Gastrocnemius medialis (tissue), 4 donors: ENCODE measurements at regions not wholly inside any gene's neighbourhood (a gene's known extent, or its start where the extent isn't known, plus 50 kb on each side); places are given as distances from the start of the nearest gene placed in this dataset.

Source experiments
- ATAC-seq, 2 donors: fragments of 150-250 bp; one replicate each; pipeline ENCODE4 v1.9.1; 2016
- DNase-seq, 2 donors: peaks; one replicate each; pipeline ENCODE4 v3.0.0-alpha.2; 2019
- H3K27ac ChIP-seq, 4 donors: fragments of 200-600 bp; sonication (generic); 1 replicate in 1 of 4; 2 replicates in 3 of 4; pipeline ENCODE4 v1.5.1; 2016 to 2018; ENCODE audit warnings: mild to moderate bottlenecking in 2 of 4, moderate library complexity in 1 of 4
- H3K27me3 ChIP-seq, 3 donors: fragments of 200-600 bp; sonication (generic) in 2 of 3; 1 replicate in 1 of 3; 2 replicates in 2 of 3; pipeline versions ENCODE4 v1.5.1 to v1.6.0; 2016 to 2019; ENCODE audit warnings: mild to moderate bottlenecking in 1 of 3, moderate library complexity in 1 of 3
- H3K36me3 ChIP-seq, 2 donors: fragments of 200-600 bp; sonication (generic) in 1 of 2; one replicate each; pipeline ENCODE4 v1.5.1; 2017 to 2018
- H3K4me1 ChIP-seq, 2 donors: fragments of 200-600 bp; sonication (generic) in 1 of 2; one replicate each; pipeline ENCODE4 v1.5.1; 2016 to 2017; ENCODE audit warnings: mild to moderate bottlenecking in 2 of 2
- H3K4me3 ChIP-seq, 4 donors: fragments of 200-600 bp; sonication (generic) in 3 of 4; 1 replicate in 1 of 4; 2 replicates in 3 of 4; pipeline ENCODE4 v1.5.1; 2016 to 2019; ENCODE audit warnings: mild to moderate bottlenecking in 2 of 4
- H3K9me3 ChIP-seq, 3 donors: fragments of 200-600 bp; sonication (generic) in 2 of 3; 1 replicate in 1 of 3; 2 replicates in 2 of 3; pipeline ENCODE4 v1.5.1; 2016 to 2019
- CTCF ChIP-seq, 5 experiments: fragments of 450-650 bp in 3 of 5; fragments of 200-600 bp in 2 of 5; sonication (generic) in 2 of 5; IDR thresholded peaks in 4 of 5; conservative IDR thresholded peaks in 1 of 5; 1 replicate in 4 of 5; 2 replicates in 1 of 5; pipeline ENCODE4 v1.5.1; 2016 to 2019; ENCODE audit warnings: antibody characterized with exemption in 5 of 5, mild to moderate bottlenecking in 3 of 5, moderate library complexity in 3 of 5
- POLR2A ChIP-seq, 2 donors: fragments of 450-650 bp; IDR thresholded peaks; one replicate each; pipeline ENCODE4 v1.6.1; 2017; ENCODE audit warnings: antibody characterized with exemption in 2 of 2, mild to moderate bottlenecking in 2 of 2, moderate library complexity in 2 of 2
- in situ Hi-C, 4 donors: fragments of 200-750 bp; cut with MboI; loops; one replicate each; pipeline versions ENCODE4 v1.15.0 to v1.8.0; 2017; ENCODE audit warnings: low sequenced_read_pairs in 4 of 4
- intact Hi-C: fragments of 100-400 bp; cut with DNase I; formaldehyde crosslinking; loops from one replicate; pipeline ENCODE4 v1.15.1; 2023; ENCODE audit warnings: low total_unique reads

GRCh38 chr4:3361896-3362295, 69.1 kb downstream of the RGS12 start:
- in situ Hi-C loops: no loop called here
- Histone ChIP-seq H3K36me3 (no peaks in the 10 kb centered on the region), H3K4me1 (peaks cover 9 to 12% of the 10 kb centered on the region in 2 donors), H3K4me3 (no peak overlapping the region), H3K9me3 (no peaks in the 10 kb centered on the region), H3K27me3 (no peaks in the 10 kb centered on the region), H3K27ac (no peak overlapping the region)
- no peak for ATAC-seq
- TF ChIP-seq POLR2A (IDR thresholded peaks at IDR 0.05) (no peak), CTCF (IDR thresholded peaks at IDR 0.05 in 4 of 5, conservative IDR thresholded peaks at IDR 0.05 in 1 of 5) (no peak)
- no peak for DNase-seq
- intact Hi-C loops: no loop called here

GRCh38 chr4:3362431-3363287, 69.8 kb downstream of the RGS12 start:
- Histone ChIP-seq H3K4me3 (no peak overlapping the region), H3K4me1 (peaks cover 9 to 12% of the 10 kb centered on the region in 2 donors), H3K36me3 (no peaks in the 10 kb centered on the region), H3K9me3 (no peaks in the 10 kb centered on the region), H3K27ac (no peak overlapping the region), H3K27me3 (no peaks in the 10 kb centered on the region)
- TF ChIP-seq CTCF (IDR thresholded peaks at IDR 0.05 in 4 of 5, conservative IDR thresholded peaks at IDR 0.05 in 1 of 5) (no peak), POLR2A (IDR thresholded peaks at IDR 0.05) (no peak)
- DNase-seq: no peak
- in situ Hi-C loops (no loop called here), intact Hi-C loops (no loop called here)
- no peak for ATAC-seq

- no peak overlapping the region for H3K4me3 ChIP-seq
- ATAC-seq (no peak), DNase-seq (no peak)
- TF ChIP-seq POLR2A (IDR thresholded peaks at IDR 0.05) (no peak), CTCF (IDR thresholded peaks at IDR 0.05 in 4 of 5, conservative IDR thresholded peaks at IDR 0.05 in 1 of 5) (no peak)
- H3K27me3 ChIP-seq: no peaks in the 10 kb centered on the region
- H3K27ac ChIP-seq: no peak overlapping the region
- intact Hi-C loops (no loop called here), in situ Hi-C loops (no loop called here)
- no peaks in the 10 kb centered on the region for H3K9me3 ChIP-seq
- no peaks in the 10 kb centered on the region for H3K36me3 ChIP-seq
- H3K4me1 ChIP-seq: peaks cover 8 to 9% of the 10 kb centered on the region in 2 donors
Measured at GRCh38 chr4:3363411-3364141, 70.8 kb downstream of the RGS12 start.

- H3K27me3 ChIP-seq: no peaks in the 10 kb centered on the region
- no peak overlapping the region for H3K4me3 ChIP-seq
- in situ Hi-C loops (no loop called here), intact Hi-C loops (no loop called here)
- ATAC-seq: no peak
- no peak overlapping the region for H3K27ac ChIP-seq
- no peak for TF ChIP-seq POLR2A (IDR thresholded peaks at IDR 0.05)
- TF ChIP-seq CTCF (IDR thresholded peaks at IDR 0.05 in 4 of 5, conservative IDR thresholded peaks at IDR 0.05 in 1 of 5): no peak
- DNase-seq: no peak
- H3K4me1 ChIP-seq: peaks cover 13 to 14% of the 10 kb centered on the region in 2 donors
- H3K36me3 ChIP-seq: no peaks in the 10 kb centered on the region
- H3K9me3 ChIP-seq: no peaks in the 10 kb centered on the region
Measured at GRCh38 chr4:3364199-3364598, 71.4 kb downstream of the RGS12 start.
